Naive thymus-derived CD8-positive, alpha-beta T cell (primary cell): ENCODE measurements at regions not wholly inside any gene's neighbourhood (a gene's known extent, or its start where the extent isn't known, plus 50 kb on each side); places are given as distances from the start of the nearest gene placed in this dataset.
"Not testable (repeated sequence)": the region's sequence is repeated elsewhere in the genome, so short reads cannot be mapped to it uniquely, and the experiment has no call there.

Experiments used
- ATAC-seq, 2 donors: fragments of 150-1000 bp; cut with Tn5 transposase in 1 of 2; sonication (Bioruptor Pico), chemical (Tn5 transposase) in 1 of 2; 1 replicate in 1 of 2; 2 replicates in 1 of 2; pipeline ENCODE4 v1.10.0; 2021; ENCODE audit warnings: mild to moderate bottlenecking in 2 of 2, moderate library complexity in 2 of 2
- POLR2A ChIA-PET: fragments of 350-600 bp; sonication (Branson Sonifier 250); formaldehyde crosslinking; loops from one replicate; lab custom pipeline; 2021; ENCODE audit warnings: antibody characterized with exemption; lab: Charles Lee
- DNase-seq, 10 donors: peaks; one replicate each; pipeline versions ENCODE4 v3.0.0 to v3.0.0-alpha.2; 2020 to 2022
- H3K27ac Mint-ChIP-seq, 10 donors: one replicate each; pipeline ENCODE4 v1.8.0; 2020 to 2022; ENCODE audit warnings: mild to moderate bottlenecking in 10 of 10, mixed read lengths in 10 of 10, moderate library complexity in 4 of 10, inconsistent platforms in 1 of 10
- H3K27me3 Mint-ChIP-seq, 5 donors: one replicate each; pipeline ENCODE4 v1.8.0; 2021 to 2022; ENCODE audit warnings: mixed read lengths in 5 of 5
- H3K36me3 Mint-ChIP-seq, 3 donors: one replicate each; pipeline ENCODE4 v1.8.0; 2020 to 2022; ENCODE audit warnings: mixed read lengths in 3 of 3, mild to moderate bottlenecking in 2 of 3, inconsistent platforms in 1 of 3
- H3K4me1 Mint-ChIP-seq, 4 donors: one replicate each; pipeline ENCODE4 v1.8.0; 2021 to 2022; ENCODE audit warnings: mixed read lengths in 4 of 4
- H3K4me3 Mint-ChIP-seq, 10 donors: one replicate each; pipeline ENCODE4 v1.8.0; 2020 to 2022; ENCODE audit warnings: mild to moderate bottlenecking in 10 of 10, mixed read lengths in 10 of 10, moderate library complexity in 6 of 10, inconsistent platforms in 1 of 10
- H3K9me3 Mint-ChIP-seq, 9 donors: one replicate each; pipeline ENCODE4 v1.8.0; 2020 to 2022; ENCODE audit warnings: mixed read lengths in 9 of 9, mild to moderate bottlenecking in 3 of 9, inconsistent platforms in 1 of 9, moderate library complexity in 1 of 9

DNA sequence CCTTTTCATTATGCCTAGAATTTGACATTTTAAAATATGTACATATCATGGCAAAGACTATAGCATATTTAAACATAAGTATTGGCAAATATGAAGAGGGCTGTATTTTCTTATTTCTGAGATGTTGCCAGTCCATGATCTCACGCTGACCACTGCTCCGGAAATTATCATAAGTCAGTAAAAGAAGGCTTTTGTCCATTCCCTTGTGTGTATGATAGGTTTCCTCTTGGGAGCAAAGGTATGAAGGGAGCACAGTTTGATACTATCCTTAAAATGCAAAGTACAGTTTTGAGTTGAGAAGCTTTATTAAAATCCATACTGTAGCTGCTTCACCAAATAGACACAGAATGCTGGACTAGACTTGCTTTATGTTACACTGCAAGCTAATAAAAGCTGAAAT lies 52.6 kb upstream of the AGA start:
- POLR2A ChIA-PET, result no interaction called here
- peaks cover 0 to 1% (median 0%) of the 10 kb centered on the region in 9 donors for H3K9me3 Mint-ChIP-seq
- no peak overlapping the region for H3K4me3 Mint-ChIP-seq
- H3K36me3 Mint-ChIP-seq, result peaks cover 0 to 5% (median 2%) of the 10 kb centered on the region in 3 donors
- peaks cover 0 to 10% (median 3%) of the 10 kb centered on the region in 4 donors for H3K4me1 Mint-ChIP-seq
- H3K27ac Mint-ChIP-seq, result peak overlapping the region in 2 of 10 donors; percentile 7 to 84
- no peaks in the 10 kb centered on the region for H3K27me3 Mint-ChIP-seq
- DNase-seq (no peak), ATAC-seq (no peak)

DNA sequence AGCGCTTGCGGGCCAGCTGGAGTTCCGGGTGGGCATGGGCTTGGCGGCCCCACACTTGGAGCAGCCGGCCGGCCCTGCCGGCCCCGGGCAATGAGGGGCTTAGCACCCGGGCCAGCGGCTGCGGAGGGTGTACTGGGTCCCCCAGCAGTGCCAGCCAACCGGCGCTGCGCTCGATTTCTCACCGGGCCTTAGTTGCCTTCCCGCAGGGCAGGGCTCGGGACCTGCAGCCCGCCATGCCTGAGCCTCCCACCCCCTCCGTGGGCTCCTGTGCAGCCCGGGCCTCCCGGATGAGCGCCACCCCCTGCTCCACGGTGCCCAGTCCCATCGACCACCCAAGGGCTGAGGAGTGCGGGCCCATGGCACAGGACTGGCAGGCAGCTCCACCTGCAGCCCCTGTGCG lies 53.4 kb upstream of the AGA start:
- H3K27me3 Mint-ChIP-seq, DNase-seq, H3K4me1 Mint-ChIP-seq, POLR2A ChIA-PET, H3K36me3 Mint-ChIP-seq, H3K9me3 Mint-ChIP-seq, ATAC-seq, H3K4me3 Mint-ChIP-seq, H3K27ac Mint-ChIP-seq: not testable (repeated sequence)

DNA sequence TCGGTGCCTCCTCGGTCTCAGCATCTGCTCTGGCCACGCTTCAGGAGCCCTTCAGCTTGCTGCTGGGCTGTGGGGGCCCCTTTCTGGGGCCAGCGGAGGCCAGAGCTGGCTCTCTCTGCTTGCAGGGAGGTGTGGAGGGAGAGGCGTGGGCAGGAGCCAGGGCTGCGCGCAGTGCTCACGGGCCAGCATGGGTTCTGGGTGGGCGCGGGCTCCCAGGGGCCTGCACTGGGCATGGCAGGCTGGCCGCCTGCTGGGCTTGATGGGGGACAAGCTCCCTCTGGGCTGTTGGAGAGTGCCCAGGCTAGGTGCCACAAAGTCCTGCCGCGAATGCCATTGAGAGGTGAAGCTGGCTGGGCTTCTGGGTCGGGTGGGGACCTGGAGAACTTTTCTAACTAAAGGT lies 57.3 kb upstream of the AGA start:
- POLR2A ChIA-PET, result no interaction called here
- Mint-ChIP-seq H3K9me3 (peaks cover 0 to 9% (median 4%) of the 10 kb centered on the region in 9 donors), H3K27ac (no peak overlapping the region), H3K4me3 (no peak overlapping the region), H3K4me1 (peaks cover 8 to 31% (median 15%) of the 10 kb centered on the region in 4 donors), H3K36me3 (peaks cover 2 to 10% (median 6%) of the 10 kb centered on the region in 3 donors), H3K27me3 (no peaks in the 10 kb centered on the region)
- DNase-seq, result no peak
- no peak for ATAC-seq

DNA sequence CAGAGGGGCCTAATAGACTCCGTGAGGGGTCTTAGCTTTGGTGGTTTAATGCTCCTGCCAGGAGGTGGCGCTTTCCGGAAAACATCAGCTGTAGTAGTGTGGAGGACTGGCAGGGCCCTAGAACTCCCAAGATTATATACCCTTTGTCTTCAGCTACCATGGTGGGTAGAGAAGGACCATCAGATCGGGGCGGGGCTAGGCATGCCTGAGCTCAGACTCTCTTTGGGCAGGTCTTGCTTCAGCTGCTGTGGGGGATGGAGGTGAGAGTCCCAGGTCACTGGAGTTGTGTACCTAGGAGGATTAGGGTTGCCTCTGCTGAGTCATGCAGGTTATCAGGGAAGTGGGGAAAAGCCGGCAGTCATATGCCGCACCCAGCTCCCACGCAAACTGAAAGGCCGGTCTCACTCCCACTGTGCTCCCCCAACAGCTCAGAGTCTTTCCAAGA lies 63.0 kb upstream of the AGA start:
- no peak for ATAC-seq
- peaks cover 8 to 39% (median 23%) of the 10 kb centered on the region in 4 donors for H3K4me1 Mint-ChIP-seq
- peak overlapping the region in 4 of 10 donors; percentile 44 to 88 (median 52) for H3K27ac Mint-ChIP-seq
- H3K27me3 Mint-ChIP-seq, result no peaks in the 10 kb centered on the region
- peaks cover 0 to 8% (median 6%) of the 10 kb centered on the region in 3 donors for H3K36me3 Mint-ChIP-seq
- H3K9me3 Mint-ChIP-seq, result peaks cover 0 to 9% (median 3%) of the 10 kb centered on the region in 9 donors
- no peak for DNase-seq
- POLR2A ChIA-PET, result interaction anchor here (0.5 kb wide), 1 partner anchor 63 kb away, joined by 3 read pairs; no protein-coding TSS in a partner anchor
- H3K4me3 Mint-ChIP-seq, result no peak overlapping the region

DNA sequence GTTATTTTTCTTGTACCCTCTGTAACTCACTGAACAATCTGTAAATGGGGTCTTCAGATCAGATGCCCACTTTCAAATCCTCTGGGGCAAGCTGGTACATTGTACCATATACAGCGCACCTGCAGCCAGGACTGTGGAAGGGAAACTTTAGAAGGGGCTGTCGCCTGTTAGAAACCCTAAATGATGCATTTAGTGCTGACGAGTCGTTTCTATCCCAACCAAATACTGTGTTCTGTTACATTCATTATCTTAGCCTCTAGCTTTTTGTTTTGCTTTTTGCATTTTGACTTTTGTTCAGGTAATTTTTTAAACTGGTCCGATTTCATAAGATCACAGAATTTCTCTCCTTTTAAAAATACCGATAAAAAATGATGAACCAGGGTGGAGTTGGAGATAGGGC lies 66.4 kb upstream of the AGA start:
- H3K4me1 Mint-ChIP-seq, result peaks cover 0 to 20% (median 10%) of the 10 kb centered on the region in 4 donors
- POLR2A ChIA-PET, result no interaction called here
- H3K27me3 Mint-ChIP-seq, result no peaks in the 10 kb centered on the region
- H3K4me3 Mint-ChIP-seq, result no peak overlapping the region
- H3K36me3 Mint-ChIP-seq, result peaks cover 0 to 5% (median 0%) of the 10 kb centered on the region in 3 donors
- ATAC-seq (no peak), DNase-seq (no peak)
- H3K9me3 Mint-ChIP-seq, result peaks cover 0 to 8% (median 0%) of the 10 kb centered on the region in 9 donors
- no peak overlapping the region for H3K27ac Mint-ChIP-seq

DNA sequence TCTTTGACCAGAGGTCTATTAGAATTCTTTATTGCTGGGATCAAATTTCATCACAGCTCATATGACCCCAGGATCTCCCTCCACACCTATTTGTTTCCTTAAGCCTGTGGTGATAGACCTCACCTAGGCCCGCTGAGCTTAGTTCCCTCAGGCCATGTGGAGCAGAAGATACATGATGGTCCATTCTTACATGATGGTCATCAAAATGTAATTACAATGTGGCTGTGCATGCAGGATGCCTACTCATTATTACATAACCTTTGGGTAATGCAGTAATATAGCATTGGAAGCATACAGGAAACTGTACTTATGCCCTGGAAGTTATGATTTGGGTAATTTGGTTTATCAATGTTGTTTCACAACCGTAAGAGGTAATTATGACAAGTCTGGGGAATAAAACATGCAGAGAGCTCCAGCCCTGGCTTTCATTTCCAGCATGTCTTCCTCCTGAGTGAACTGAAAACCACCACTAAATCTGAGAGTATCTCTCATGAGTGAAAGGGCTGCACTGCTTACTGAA lies 67.0 kb upstream of the AGA start:
- POLR2A ChIA-PET, result no interaction called here
- Mint-ChIP-seq H3K4me3 (no peak overlapping the region), H3K27ac (no peak overlapping the region), H3K4me1 (peaks cover 0 to 16% (median 9%) of the 10 kb centered on the region in 4 donors), H3K27me3 (no peaks in the 10 kb centered on the region), H3K36me3 (peaks cover 0 to 5% (median 0%) of the 10 kb centered on the region in 3 donors), H3K9me3 (peaks cover 0 to 8% (median 0%) of the 10 kb centered on the region in 9 donors)
- DNase-seq (no peak), ATAC-seq (no peak)

DNA sequence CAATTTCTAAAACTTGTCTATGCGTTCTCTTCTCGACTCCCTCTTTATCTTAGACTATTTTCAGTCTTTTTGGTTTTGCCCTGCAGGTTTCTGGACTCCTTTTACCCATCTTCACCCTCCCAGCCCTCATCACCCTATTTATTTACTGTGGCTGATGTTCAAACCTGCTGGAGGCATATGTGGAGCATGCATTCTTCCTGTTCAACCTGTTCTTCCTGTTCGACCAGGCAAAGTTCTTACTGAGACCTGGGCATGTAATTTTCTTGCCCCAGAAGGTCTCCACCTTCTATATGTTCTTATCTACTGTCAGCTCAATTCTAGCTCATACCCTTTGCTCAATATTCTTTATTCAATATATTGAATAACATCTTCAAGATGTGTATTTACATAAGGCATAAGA lies 69.4 kb upstream of the AGA start:
- Mint-ChIP-seq H3K27ac (peak overlapping the region in 1 of 10 donors; percentile 0), H3K27me3 (no peaks in the 10 kb centered on the region), H3K4me1 (peaks cover 0 to 3% (median 0%) of the 10 kb centered on the region in 4 donors), H3K9me3 (peaks cover 0 to 8% (median 0%) of the 10 kb centered on the region in 9 donors), H3K36me3 (peaks cover 0 to 3% (median 0%) of the 10 kb centered on the region in 3 donors), H3K4me3 (no peak overlapping the region)
- DNase-seq (no peak), ATAC-seq (no peak)
- POLR2A ChIA-PET, result no interaction called here

DNA sequence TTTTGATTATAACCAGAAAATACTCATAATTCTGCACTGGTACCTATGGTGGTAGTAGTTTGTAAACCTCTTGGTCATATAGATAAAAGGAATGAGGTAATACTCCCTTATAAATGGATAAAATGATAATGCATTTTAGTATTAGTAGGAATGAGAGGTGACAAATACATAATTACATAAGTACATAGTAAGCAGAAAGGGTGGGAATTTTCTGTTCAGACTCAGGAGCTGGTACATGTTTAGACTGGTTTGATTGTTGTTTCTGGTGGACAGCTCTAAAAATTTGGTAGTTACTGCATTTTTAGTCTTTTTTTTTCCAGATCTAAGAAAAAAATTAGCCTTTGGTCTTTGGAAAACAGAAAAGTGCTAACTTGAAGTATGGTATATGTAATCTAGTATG lies 70.4 kb upstream of the AGA start:
- no peak for ATAC-seq
- POLR2A ChIA-PET, result no interaction called here
- H3K27ac Mint-ChIP-seq, result no peak overlapping the region
- H3K27me3 Mint-ChIP-seq, result no peaks in the 10 kb centered on the region
- DNase-seq, result no peak
- no peak overlapping the region for H3K4me3 Mint-ChIP-seq
- peaks cover 0 to 3% (median 0%) of the 10 kb centered on the region in 3 donors for H3K36me3 Mint-ChIP-seq
- peaks cover 0 to 8% (median 0%) of the 10 kb centered on the region in 9 donors for H3K9me3 Mint-ChIP-seq
- H3K4me1 Mint-ChIP-seq, result peaks cover 0 to 3% (median 0%) of the 10 kb centered on the region in 4 donors

DNA sequence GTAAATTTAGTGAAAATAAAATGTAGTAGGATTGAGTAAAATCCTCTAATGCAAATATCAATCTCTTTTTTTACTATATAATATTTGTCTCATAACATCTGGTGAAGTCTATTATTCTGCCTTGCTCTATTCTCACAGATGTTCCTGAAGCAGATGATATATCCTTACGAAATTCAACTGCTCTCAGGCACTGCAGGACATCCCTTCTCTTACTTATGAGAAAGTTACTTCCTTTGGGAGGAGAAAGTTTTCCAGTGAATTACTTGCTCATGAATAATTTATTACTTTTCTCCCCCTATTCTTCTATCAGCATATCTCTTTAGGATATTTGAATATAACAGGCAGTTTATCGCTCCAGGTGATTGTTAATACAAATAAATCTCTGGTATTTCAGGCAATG lies 75.6 kb upstream of the AGA start:
- Mint-ChIP-seq H3K27ac (no peak overlapping the region), H3K4me3 (no peak overlapping the region), H3K4me1 (no peaks in the 10 kb centered on the region), H3K36me3 (peaks cover 0 to 8% (median 3%) of the 10 kb centered on the region in 3 donors), H3K9me3 (peaks cover 0 to 8% (median 3%) of the 10 kb centered on the region in 9 donors), H3K27me3 (no peaks in the 10 kb centered on the region)
- no peak for ATAC-seq
- DNase-seq, result no peak
- POLR2A ChIA-PET, result no interaction called here

DNA sequence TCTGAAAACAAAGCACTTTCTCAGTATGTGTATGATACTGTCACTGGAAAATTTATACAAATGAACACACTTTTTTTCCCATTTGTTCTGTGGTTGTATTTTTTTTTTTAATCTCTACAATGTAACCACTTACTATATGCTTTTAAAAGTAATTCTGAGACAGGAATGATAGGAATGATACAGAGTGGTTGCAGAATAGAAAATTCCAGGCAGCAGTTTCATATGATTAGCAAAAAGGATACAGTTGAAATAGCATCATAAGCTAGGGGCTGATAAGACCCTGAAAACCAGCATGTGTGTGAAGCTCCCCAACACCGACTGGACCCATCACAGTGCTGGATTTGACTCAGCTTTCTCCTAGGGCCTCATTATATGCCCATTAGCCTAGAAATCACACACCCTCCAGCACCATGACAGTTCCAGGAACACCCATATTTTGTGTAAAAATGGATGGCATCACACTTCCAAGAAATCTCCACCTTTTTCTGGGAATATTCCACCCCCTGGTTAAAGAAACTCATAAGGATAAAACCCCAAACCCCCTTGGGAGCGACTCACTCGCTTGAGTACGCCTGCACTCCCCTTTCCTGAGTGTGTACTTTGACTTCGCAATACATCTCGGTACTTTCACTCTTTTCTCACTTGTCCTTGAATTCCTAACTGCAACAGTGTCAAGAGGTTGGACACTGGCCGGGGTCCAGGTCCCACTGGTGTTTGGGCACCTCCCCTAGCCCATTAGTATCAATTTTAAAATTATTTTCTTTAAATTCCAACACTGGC lies 77.4 kb upstream of the AGA start:
- POLR2A ChIA-PET, result no interaction called here
- ATAC-seq (no peak), DNase-seq (no peak)
- peaks cover 0 to 15% (median 3%) of the 10 kb centered on the region in 9 donors for H3K9me3 Mint-ChIP-seq
- H3K4me3 Mint-ChIP-seq, result no peak overlapping the region
- no peaks in the 10 kb centered on the region for H3K4me1 Mint-ChIP-seq
- peaks cover 0 to 13% (median 3%) of the 10 kb centered on the region in 3 donors for H3K36me3 Mint-ChIP-seq
- no peak overlapping the region for H3K27ac Mint-ChIP-seq
- no peaks in the 10 kb centered on the region for H3K27me3 Mint-ChIP-seq

DNA sequence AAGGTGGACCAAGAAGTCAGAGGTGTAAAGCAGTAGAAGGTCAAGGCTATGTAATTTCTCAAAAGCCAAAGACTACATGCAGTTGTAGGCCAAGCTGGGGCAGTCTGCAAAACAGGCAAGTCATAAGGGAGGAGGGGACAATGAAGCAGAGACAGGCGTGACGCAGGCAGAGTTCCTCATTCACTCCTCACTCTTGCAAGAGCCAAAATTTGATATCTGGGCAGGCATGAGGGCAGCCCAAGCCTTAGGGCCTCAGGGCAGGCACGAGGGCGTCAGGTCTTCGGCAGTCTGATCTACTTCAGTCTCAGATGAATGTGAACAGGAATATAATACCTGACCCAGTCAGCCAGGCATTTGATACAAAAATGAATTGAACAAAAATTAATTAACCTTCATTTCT lies 86.4 kb upstream of the AGA start:
- no peak for DNase-seq
- peaks cover 0 to 1% (median 0%) of the 10 kb centered on the region in 4 donors for H3K4me1 Mint-ChIP-seq
- no peak overlapping the region for H3K4me3 Mint-ChIP-seq
- POLR2A ChIA-PET, result no interaction called here
- no peaks in the 10 kb centered on the region for H3K36me3 Mint-ChIP-seq
- H3K27me3 Mint-ChIP-seq, result peaks cover 0 to 2% (median 0%) of the 10 kb centered on the region in 5 donors
- no peak for ATAC-seq
- H3K9me3 Mint-ChIP-seq, result peaks cover 0 to 5% (median 0%) of the 10 kb centered on the region in 9 donors
- no peak overlapping the region for H3K27ac Mint-ChIP-seq

DNA sequence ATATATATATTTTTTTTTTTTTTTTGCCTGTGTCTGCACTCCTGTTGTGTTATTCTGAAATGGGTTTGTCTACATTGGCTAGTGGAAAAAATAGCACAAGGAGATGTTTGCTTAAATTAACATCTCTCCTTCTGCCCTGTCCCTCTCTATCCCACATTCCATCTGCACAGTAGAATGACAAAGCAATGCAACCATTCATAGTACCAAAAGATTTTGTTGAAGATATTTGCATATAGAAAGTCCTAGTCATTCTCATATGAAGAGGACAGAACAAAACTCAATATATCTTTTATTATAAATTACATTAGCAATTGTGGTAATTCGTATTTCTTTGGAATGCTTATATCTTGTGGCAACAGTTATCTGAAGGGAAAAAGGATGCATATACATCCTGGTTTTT lies 88.3 kb upstream of the AGA start:
- peaks cover 0 to 3% (median 0%) of the 10 kb centered on the region in 4 donors for H3K4me1 Mint-ChIP-seq
- peaks cover 0 to 6% (median 3%) of the 10 kb centered on the region in 3 donors for H3K36me3 Mint-ChIP-seq
- no peak for ATAC-seq
- DNase-seq, result no peak
- no peak overlapping the region for H3K4me3 Mint-ChIP-seq
- H3K27ac Mint-ChIP-seq, result no peak overlapping the region
- POLR2A ChIA-PET, result no interaction called here
- H3K27me3 Mint-ChIP-seq, result peaks cover 0 to 2% (median 0%) of the 10 kb centered on the region in 5 donors
- peaks cover 0 to 11% (median 3%) of the 10 kb centered on the region in 9 donors for H3K9me3 Mint-ChIP-seq

DNA sequence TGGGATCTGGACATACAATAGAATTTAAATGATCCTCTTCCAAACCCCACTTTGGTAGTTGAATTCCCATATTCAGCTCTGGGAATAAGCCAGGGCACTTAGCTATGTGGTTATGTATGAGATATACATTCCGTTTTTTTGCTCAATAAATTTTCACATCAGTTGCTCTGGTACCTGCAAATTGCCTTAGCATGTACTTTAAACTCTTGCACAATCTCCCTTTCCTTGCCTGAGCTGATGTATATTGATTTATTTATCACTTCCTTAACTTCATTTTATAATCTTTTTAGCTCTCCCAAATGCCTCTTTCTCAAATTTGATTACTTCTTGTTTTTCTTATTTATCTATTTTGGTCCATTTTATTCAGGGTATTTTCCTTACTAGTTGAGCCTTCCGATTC lies 90.1 kb upstream of the AGA start:
- Mint-ChIP-seq H3K4me1 (peaks cover 0 to 3% (median 0%) of the 10 kb centered on the region in 4 donors), H3K4me3 (no peak overlapping the region), H3K27ac (no peak overlapping the region), H3K27me3 (peaks cover 0 to 2% (median 0%) of the 10 kb centered on the region in 5 donors), H3K9me3 (peaks cover 0 to 11% (median 3%) of the 10 kb centered on the region in 9 donors), H3K36me3 (peaks cover 0 to 6% (median 6%) of the 10 kb centered on the region in 3 donors)
- no peak for DNase-seq
- POLR2A ChIA-PET, result no interaction called here
- ATAC-seq, result no peak
